ENCODE measurements at regions not wholly inside any gene's neighbourhood (a gene's known extent, or its start where the extent isn't known, plus 50 kb on each side); places are given as distances from the start of the nearest gene placed in this dataset.

DNA sequence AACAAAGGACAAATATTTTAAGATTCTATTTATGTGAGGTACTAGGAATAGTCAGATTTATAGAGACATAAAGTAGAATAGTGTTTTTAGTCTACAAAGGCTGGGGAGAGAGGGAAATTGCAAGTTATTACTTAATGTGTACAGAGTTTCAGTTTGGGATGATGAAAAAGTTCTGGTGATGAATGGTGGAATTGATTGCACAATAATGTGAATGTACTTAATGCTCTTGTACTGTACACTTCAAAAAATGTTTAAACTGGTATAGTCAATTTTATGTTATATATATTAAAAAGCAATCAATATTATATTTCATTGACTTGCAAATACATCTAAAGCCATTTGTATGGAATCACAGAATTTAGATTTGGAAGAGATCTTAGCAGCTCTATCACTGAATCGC, 213.4 kb downstream of the PPP1R3A start:
- TF ChIP-seq, protein P1, sequence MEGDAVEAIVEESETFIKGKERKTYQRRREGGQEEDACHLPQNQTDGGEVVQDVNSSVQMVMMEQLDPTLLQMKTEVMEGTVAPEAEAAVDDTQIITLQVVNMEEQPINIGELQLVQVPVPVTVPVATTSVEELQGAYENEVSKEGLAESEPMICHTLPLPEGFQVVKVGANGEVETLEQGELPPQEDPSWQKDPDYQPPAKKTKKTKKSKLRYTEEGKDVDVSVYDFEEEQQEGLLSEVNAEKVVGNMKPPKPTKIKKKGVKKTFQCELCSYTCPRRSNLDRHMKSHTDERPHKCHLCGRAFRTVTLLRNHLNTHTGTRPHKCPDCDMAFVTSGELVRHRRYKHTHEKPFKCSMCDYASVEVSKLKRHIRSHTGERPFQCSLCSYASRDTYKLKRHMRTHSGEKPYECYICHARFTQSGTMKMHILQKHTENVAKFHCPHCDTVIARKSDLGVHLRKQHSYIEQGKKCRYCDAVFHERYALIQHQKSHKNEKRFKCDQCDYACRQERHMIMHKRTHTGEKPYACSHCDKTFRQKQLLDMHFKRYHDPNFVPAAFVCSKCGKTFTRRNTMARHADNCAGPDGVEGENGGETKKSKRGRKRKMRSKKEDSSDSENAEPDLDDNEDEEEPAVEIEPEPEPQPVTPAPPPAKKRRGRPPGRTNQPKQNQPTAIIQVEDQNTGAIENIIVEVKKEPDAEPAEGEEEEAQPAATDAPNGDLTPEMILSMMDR (IDR thresholded peaks at IDR 0.05; ENCODE audit: borderline replicate concordance, extremely low read depth, low read length, poor library complexity, severe bottlenecking) = no peak
- no peak for TF ChIP-seq EZH2 (IDR thresholded peaks at IDR 0.05; ENCODE audit: borderline replicate concordance, low read depth, low read length, severe bottlenecking)

Data from DND-41 (cell line).